Stimulated activated CD8-positive, alpha-beta memory T cell treated with anti-CD3 and anti-CD28 coated beads, Interleukin-12 subunit alpha, Interleukin-12 subunit beta, amount 100 ng/mL, for 24 hours (primary cell): ENCODE measurements at regions not wholly inside any gene's neighbourhood (a gene's known extent, or its start where the extent isn't known, plus 50 kb on each side); places are given as distances from the start of the nearest gene placed in this dataset.

Experiments used
- DNase-seq: peaks from one replicate; pipeline ENCODE4 v3.0.0-alpha.2; 2020; ENCODE audit errors: extremely low read depth

- DNase-seq, result no peak
Measured at GRCh38 chr2:168338803-168339437, 91.5 kb upstream of the STK39 start.

- DNase-seq, result no peak
Measured at GRCh38 chr2:168340931-168341330, 93.5 kb upstream of the STK39 start.

GRCh38 chr2:168343586-168343985 is 96.2 kb upstream of the STK39 start:
- DNase-seq, result no peak

- no peak for DNase-seq
Measured at GRCh38 chr2:168344706-168345105, 97.3 kb upstream of the STK39 start.

- DNase-seq, result no peak
Measured at GRCh38 chr2:168345601-168346000, 98.2 kb upstream of the STK39 start.

- DNase-seq, result peak; percentile 11
Measured at GRCh38 chr2:168346725-168347477, 99.5 kb upstream of the STK39 start.

- no peak for DNase-seq
Measured at GRCh38 chr2:168348076-168348475, 100.7 kb upstream of the STK39 start.

- no peak for DNase-seq
Measured at GRCh38 chr2:168350380-168350779, 103.0 kb upstream of the STK39 start.

GRCh38 chr2:168353251-168353650 is 102.8 kb upstream of the CERS6 start:
- DNase-seq, result no peak

- DNase-seq, result no peak
Measured at GRCh38 chr2:168354499-168354898, 101.6 kb upstream of the CERS6 start.

- DNase-seq, result no peak
Measured at GRCh38 chr2:168355121-168355520, 101.0 kb upstream of the CERS6 start.

GRCh38 chr2:168355779-168356476 is 100.1 kb upstream of the CERS6 start:
- no peak for DNase-seq

GRCh38 chr2:168356477-168356835 is 99.6 kb upstream of the CERS6 start:
- DNase-seq, result no peak

- no peak for DNase-seq
Measured at GRCh38 chr2:168357797-168358472, 98.1 kb upstream of the CERS6 start.

- DNase-seq, result no peak
Measured at GRCh38 chr2:168359082-168359481, 97.0 kb upstream of the CERS6 start.

GRCh38 chr2:168363347-168364092 is 92.6 kb upstream of the CERS6 start:
- no peak for DNase-seq

GRCh38 chr2:168365094-168365621 is 90.9 kb upstream of the CERS6 start:
- no peak for DNase-seq

- DNase-seq, result no peak
Measured at GRCh38 chr2:168369031-168369430, 87.0 kb upstream of the CERS6 start.

GRCh38 chr2:168371273-168372019 is 84.6 kb upstream of the CERS6 start:
- no peak for DNase-seq

- DNase-seq, result no peak
Measured at GRCh38 chr2:168373468-168373867, 82.6 kb upstream of the CERS6 start.
